Activated CD4-positive, alpha-beta T cell treated with anti-CD3 and anti-CD28 coated beads, Interleukin-2, amount 50 U/mL, for 4 hours (primary cell): ENCODE measurements at regions not wholly inside any gene's neighbourhood (a gene's known extent, or its start where the extent isn't known, plus 50 kb on each side); places are given as distances from the start of the nearest gene placed in this dataset.
A peak's percentile ranks its signal among the peaks of the same experiment; 100 is the strongest.

ENCODE experiments used
- DNase-seq, 2 experiments: peaks; one replicate each; pipeline ENCODE4 v3.0.0-alpha.2; 2020

DNA sequence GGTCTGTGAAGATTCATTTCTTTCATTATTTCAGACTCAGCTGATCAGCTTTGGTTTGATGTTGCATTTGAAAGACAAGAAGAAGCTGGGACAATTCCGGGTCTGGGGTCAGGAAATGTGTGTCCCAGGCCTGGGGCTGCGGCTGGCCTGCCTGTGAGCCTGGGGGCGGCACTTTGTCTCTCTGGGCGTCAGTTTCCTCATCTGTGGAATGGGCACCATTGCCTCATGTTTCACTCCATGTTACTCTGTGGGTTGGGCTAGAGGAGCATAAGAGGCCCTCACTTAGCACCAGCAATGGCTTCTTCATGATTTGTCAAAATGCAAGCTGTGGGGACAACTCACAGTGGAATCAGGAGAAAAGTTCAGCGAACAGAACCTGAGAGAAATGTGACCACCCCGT is 570.1 kb downstream of the VRK1 start:
- DNase-seq = no peak

DNA sequence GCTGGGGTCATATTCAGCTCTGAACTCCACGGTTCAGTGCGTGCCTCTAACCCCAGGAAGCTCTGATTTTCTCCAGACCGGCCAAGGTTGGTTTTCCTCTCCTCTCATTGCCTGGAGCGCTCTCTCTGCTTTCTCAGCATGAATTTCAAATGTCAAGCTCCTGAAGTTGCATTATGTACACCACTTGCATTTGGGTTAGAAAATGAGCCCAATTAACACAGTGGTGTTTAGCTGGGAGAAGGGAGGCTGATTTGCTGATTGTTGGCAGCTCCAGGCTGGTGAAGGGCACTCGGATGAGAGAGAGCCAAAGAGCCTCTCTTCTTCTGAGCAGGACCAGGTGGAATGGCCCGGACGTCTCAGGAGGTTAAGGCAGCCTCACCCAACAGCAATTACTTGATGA is 570.9 kb downstream of the VRK1 start:
- no peak for DNase-seq

DNA sequence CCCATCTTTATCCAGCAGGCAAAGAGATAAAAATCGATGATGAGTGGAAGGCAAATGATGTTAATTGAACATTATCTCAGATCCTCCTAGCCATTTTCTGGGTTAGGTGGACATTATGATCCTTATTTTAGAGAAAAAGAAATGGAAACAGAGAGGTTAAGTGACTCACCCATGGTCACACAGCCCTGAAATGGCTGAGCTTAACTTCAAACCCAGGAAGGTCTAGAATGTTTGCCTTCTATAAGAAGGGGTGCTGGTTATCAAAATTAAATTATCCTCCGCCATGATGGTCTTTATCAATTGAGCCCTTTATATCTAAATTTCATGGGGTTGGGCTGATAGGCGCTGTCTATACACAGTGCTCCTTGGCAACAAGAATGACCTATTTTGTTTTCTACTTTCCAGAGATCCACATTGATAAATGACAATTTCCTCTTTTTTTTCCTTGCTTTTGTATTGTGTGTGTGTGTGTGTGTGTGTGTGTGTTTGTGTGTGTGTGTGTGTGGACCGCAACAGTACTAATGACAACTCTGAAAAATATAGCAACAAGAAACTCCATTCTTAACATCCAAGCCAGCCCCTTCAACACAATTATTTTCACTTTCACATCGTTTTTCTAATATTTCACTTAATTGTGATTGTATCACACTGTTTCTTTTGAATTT is 571.9 kb downstream of the VRK1 start:
- DNase-seq = no peak

DNA sequence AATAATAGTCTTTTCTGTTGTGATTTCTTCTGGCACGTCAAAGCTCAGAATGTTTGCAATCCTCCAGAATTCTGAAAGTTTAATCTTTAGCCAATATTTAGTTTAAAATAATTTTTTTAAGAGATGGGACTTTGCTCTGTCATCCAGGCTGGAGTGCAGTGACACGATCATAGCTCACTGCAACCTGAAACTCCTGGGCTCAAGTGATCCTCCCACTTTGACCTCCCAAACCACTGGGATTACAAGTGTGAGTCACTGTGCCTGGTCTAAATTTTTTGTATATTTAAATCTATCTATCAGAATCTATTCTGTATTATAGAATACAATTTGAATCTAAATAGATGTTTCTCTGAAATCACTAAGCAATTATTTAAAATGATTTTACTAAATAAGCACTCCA is 572.7 kb downstream of the VRK1 start:
- DNase-seq = no peak

DNA sequence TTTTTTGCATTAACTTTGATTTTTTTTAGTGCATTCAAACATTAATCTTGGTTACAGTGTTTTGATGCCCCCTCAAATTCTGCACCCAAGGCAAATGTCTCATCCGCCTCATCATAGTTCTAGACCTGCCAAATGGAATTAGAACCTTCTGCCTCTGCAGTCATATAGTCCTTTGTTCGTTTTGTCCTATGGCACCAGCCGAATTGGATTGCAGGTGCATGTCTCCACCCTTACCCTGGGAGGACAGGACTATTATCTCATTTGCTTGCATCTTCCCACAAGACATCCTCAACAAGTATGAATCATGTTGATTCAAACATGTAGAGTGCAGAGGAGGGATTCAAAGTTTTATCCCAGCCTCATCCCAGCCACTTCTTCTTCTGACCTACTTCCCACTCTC is 579.1 kb downstream of the VRK1 start:
- DNase-seq = no peak

DNA sequence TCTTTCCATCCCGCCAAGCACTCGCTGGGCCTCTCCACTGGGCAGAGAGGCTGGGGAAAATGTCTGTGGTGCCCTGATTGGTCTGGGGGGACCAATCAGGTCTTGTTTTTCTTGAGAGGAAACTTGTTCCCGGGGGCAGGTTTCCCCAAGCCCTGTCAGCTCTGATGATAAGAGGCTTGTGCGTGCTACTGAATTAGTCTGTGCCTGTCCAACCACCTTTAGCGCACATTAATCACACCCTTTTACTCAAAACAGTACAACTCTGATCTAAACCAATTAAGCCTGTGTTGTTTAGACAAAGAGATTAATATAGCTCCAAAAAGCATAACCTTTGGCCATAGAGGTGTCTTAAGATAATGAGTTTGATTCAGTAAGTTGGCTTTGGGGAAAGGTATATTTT is 580.4 kb downstream of the VRK1 start:
- no peak for DNase-seq

DNA sequence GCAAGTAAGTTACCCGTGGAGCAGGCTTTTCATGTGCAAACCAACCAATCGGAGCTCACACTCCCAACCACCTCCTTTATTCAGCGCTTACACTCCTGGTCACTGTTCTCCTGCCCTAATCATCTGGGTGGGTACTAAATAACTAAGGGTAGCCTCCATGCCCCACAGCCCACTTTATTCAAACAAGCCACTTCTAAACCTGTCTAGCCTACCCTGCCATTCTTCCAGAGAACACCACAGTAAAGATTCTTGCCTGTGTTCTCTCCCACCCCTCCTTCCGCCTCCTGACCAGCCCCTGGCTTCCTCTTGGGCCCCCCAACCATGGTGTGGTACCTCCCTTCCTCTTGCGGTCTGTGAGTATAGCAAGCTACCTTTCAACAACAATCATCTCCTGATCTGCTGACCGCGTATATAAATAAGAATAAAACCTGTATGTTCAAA is 581.9 kb downstream of the VRK1 start:
- DNase-seq = no peak

DNA sequence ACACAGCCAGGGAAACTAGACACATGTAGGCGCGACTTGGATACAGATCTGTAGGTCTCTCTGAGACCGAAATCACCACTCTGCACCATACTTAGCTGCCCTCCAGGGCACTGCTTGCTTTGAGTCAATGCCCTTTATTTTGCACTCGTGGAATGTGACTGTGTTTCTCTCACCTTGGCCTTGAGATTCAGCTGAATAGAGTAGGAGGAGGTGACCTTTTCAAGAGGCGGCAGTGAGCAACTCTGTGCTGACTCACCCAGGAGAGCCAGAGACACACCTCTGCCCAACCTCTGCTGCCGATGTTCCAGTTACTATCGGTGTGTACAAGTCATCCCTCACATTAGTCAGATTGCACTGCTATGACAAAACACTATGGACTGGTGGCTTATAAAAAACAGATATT is 583.4 kb downstream of the VRK1 start:
- DNase-seq = peak; percentile 56 to 66

DNA sequence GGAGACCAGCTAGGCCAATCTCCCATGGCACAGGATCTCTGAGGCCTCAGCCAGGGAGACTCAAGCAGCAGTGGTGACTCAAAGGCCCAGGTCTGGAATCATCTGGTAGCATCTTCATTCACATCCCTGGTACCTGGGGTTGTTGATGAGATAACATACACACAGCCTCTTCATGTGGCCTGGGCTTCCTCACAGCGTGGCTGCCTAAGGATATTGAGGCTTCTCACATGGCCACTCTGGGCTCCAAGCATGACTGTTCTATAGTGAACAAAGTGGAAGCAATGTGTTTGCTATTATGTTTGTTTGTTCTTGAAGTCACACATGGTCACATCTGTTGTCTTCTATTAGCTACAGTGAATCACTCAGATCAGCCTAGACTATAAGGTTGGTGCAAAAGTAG is 584.1 kb downstream of the VRK1 start:
- DNase-seq = no peak

DNA sequence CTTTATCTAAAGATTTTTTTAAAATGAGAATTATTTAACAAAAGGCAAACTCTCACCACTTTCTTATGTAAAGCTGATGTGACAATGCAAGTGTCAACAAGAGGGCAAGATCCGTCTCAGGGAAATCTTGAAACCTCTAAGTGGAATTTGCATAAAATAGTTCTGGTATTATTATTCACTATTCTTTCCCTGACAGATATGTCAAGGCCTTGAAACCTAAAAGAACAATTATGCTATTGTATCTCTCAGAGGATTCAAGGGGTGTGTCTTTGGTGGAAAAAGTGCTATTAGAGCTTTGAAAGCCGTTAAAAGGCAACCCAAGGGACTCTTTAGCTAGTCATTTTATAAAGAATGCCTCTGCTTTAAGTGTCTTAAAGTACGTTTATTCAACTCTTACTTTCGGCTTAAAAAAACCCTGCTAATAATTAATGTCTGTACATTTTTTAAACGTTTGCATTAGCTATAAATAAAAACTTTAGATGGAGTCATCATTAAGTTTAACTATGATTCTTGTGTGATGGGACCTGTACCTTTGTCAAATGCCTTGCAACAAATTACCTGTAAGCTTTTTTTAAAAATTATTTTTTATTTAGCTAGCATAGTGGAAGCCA is 585.5 kb downstream of the VRK1 start:
- no peak for DNase-seq

DNA sequence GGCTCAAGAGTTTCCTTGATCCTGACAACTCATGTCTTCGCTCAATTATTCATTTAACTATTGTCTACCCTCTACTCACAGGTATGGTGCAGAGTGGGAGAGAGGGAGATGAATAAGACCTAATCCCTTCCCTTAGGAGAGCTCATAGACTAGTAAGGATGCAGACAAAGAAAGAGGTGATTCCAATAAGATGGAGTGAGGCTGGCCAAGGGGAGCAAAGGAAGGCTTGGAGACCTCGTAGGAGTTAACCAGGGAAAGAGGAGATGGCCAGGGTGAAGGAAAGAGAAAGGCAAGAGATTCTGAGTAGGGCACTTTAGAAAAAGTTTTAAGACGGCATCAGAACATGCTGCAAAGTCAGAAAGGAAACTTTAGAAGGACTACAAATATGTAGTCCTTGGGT is 588.5 kb downstream of the VRK1 start:
- DNase-seq = no peak

DNA sequence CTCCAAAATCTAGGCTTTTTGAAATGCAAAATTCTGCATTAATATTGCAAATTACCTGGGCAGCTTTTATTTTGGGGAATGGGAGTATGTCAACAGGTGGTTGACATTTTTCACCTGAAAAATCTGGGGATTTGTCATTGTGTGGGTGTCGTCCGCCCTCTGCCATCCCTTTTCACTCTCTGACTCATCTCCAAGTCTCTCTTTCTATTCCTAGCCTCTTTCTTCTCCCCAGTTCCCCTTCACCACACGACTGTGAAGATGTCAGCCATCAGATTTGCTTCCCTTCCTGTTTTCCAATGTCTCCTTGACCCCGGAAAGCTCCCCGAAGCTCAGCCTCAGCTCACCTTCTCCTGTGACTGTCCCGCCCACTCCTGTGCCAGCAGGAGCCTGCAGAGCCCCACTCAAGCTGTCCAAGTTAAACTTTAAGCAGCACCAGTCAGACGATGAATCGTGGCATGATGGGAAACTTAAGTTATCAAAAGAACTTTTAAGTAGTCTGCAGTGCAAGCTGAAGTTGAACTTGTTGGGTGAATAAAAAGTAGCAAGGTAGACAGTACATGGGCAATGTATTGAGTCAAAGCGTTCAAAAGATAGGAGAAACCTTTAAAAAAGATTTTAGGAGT is 590.2 kb downstream of the VRK1 start:
- no peak for DNase-seq

DNA sequence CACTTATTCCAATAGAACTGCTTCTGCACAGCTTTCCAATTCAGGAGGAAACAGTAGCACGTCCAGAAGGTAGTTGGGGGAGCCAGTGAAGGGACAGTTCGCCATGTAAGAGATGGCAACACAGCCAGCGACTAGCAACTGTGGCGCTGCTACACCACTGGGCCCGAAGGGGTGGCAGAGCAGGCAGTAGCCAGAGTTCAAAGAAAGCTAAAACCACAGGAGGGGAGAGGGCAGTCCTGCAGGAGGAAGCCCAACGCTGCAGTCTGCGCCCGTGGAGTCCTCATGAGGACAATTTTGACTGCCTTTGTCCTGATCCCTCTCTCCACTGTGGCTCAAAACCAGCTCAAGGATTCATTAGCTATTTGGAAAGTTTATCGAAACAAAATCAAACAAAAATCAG is 591.2 kb downstream of the VRK1 start:
- DNase-seq = no peak

DNA sequence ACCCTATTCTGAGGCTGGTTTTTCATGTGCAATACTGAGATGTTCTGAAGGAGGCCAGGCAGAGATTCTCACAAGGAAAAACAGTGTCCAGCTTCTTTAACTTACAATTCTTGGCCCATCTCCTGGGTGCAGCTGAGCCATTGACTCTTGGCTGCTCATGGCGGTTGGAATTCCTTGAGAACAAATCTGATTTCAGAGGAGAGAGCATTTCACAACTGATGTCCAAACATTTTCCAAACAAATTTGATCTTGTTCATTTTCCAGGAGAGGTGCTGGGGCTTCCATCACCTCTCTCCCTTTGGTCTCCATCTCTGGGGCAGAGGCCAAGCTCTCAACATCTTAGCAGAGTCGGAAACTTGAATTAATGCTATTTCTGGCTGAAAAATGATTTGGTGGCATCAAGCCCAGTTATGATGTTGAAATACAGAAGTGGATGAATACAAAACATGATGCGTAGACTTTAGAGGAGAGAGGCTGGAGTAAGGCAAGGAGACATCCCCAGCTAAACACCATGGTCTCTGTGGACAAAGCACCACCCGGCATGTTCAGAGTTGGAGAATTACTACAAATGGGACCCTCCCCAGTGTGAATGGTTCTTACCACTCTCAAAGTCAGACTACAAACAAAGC is 593.0 kb downstream of the VRK1 start:
- DNase-seq = no peak

DNA sequence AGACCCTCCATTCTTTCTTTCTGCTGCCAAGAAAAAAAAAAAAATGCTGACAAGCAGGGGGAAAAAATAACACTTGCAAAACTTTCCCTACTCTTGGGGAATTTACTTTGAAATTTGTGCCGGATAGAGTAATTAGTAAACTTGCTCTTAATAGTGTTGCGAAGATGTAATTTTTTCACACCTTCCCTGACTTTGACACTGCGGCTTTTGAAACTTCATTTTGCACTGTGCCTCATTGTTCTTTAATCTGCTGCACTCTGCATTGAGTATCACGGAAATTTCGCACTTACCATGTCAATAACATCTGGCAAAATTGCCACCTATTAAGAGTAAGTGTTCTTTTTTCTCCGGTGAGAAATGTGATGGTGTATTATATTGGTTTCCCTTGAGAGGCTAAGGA is 596.1 kb downstream of the VRK1 start:
- DNase-seq = no peak

DNA sequence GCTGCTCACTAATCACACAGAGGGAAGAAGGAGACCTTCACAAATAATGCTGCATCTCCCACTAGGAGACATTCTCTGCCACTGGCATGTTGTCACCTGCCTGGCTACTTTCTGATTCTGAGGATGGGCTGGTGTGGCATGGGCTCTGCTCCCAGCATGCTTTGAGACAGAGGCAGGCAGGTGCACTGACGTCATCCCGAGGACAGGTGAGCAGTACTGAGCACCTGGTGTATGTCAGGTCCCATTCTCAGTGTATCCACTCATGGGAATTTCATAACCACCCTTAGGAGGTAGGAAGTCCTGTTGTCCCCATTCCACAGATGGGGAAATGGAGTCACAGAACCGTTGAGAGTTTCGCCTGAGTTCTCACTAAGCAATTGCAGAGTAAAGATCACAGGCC is 597.9 kb downstream of the VRK1 start:
- DNase-seq = no peak

DNA sequence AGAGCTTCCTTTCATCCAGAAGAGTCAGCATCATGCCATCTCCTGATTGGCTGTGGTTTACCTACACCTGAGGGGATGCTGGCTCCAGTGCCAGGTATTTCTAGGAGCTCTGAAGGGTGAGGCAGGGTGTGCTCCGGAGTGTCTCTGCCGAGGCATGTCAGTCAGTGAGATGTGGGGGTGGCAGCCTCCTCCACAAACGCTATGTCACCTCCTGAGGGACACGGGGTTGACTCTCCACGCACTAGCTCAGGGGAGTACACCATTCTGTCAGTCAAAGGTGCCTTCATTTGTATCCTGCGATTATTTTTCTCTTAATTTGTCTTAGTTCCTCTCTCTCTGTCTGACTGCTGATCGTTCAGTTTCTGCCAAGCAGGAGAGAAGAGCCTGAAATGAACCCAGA is 604.5 kb downstream of the VRK1 start:
- no peak for DNase-seq

DNA sequence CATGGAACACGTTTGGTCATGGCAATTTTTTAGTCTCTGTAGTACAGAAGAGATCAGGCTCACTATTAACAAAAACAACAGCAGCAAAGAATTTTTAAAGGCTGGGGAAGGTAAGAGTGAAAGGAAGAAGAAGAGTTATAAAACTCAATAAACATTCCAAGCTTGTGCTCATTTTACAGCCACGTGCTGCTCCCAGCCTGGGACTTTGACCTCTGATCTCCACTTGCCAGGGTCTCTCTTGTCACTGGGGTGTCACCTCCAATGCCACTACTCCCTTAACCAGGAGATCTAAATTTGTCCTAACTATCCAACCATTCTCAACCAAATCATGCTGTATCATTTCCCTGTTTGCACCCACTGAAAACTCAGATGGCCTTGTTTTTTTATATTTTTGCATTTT is 605.1 kb downstream of the VRK1 start:
- DNase-seq = no peak

DNA sequence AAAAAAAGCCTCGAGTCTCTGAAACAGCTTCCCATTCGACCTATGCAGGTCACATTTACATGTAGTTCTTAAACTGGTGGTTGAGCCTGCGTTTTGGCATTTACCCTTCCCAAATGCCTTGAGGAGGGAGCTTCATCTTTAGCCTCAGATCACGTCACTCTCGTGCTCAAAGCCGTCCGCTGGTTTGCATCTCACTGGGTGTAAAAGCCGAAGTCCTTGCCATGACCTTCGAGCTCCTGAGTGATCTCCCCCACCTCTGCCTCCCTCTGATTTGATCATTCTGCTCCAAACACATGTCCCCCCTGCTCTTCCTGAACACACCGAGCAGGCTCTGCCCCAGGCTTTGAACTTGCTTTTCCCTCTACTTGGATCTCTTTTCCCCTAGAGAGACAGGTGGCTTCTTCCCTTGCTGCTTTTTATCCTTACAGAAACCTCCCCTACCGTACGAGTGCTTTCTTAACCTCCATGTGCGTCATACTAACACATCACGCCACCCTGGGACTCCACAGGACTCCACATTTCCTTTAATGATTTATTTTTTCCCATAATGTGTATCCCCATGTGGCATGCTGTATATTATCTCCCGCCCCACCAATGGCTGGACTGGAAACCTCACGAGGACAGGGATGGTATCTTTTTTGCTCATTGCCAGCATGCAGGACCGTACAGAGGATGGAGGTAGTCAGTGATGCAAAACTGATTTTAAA is 610.7 kb downstream of the VRK1 start:
- no peak for DNase-seq

DNA sequence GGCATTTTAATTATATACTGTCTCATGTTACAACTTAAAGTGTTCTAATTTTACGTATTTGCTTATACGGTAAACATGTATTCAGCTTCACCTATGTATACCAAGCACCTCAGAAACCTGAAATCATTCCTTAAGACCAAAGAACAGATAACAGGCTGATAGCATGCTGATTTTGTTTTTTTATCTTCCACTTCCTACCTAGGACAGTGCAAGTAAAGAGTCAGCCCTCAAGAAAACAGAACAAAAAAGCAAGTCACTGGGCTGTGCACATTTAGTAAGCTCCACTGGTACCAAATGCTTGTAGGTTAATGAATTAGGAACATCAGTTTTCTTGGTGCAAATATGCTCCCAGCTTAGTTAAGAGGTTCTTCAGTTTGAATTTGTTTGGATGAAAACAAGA is 611.3 kb downstream of the VRK1 start:
- no peak for DNase-seq

DNA sequence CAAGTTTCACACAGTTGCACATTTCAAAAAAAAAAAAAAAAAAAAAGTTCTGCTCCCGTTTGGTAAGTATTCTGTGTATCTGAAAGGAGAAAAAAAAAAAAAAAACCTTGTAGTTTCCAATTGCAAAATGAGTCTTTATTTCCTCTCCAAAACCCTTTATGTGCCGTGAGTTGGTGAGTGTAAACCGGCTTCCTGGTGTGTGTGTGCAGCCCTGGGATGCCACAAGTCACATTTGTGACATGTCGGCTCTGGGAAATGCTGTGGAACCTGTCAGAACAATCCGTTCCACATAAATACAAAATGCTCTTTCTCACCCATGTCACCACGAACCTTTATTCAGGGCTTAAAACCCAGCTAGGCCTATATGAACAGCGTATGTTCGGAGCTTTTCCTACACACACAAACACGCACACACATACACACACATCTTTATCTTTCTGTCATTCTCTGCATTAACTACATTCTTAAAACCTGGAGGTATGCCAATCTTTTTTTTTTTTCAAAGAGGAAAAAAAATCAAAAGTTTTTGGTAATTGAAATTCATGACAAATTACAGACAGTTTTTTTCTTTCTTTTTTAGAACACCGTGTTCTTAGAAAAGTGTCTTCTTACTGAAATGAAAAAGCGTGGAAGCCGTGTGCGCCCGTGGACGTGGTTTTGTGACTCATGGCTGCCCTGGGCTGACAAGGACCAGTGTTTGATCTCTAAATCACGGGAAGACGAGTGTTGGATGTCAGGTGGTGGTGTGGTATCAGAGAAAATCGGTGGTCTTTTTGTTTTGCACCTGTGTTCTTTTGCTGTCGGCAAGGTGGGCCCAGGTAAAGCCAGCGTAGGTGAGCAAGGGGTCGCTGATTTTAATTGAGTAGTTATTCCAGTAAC is 612.0 kb downstream of the VRK1 start:
- peak; percentile 32 to 36 for DNase-seq
